Neuronal stem cell (in vitro differentiated cells): ENCODE measurements at regions not wholly inside any gene's neighbourhood (a gene's known extent, or its start where the extent isn't known, plus 50 kb on each side); places are given as distances from the start of the nearest gene placed in this dataset.
"Not testable (repeated sequence)": the region's sequence is repeated elsewhere in the genome, so short reads cannot be mapped to it uniquely, and the experiment has no call there.

ENCODE experiments used
- DNase-seq: peaks from one replicate; pipeline ENCODE4 v3.0.0-alpha.2; 2013; ENCODE audit warnings: low spot score
- H2AFZ ChIP-seq: one replicate; pipeline ENCODE4 v1.6.1; 2013; ENCODE audit warnings: mild to moderate bottlenecking, low read length, inconsistent platforms
- H2AK5ac ChIP-seq: 2 replicates; pipeline ENCODE4 v1.6.1; 2013; ENCODE audit warnings: low read depth, mild to moderate bottlenecking, inconsistent platforms, low read length, moderate library complexity, mixed read lengths
- H2BK120ac ChIP-seq: 2 replicates; pipeline ENCODE4 v1.6.1; 2013; ENCODE audit warnings: low read depth, mild to moderate bottlenecking, inconsistent platforms, low read length, moderate library complexity, mixed read lengths
- H2BK12ac ChIP-seq: one replicate; pipeline ENCODE4 v1.6.1; 2013; ENCODE audit warnings: low read length, inconsistent platforms
- H2BK15ac ChIP-seq: 2 replicates; pipeline ENCODE4 v1.6.1; 2013; ENCODE audit warnings: mild to moderate bottlenecking, low read length, inconsistent platforms, mixed read lengths
- H2BK5ac ChIP-seq: one replicate; pipeline ENCODE4 v1.6.1; 2013; ENCODE audit warnings: inconsistent platforms, mild to moderate bottlenecking, low read length, moderate library complexity
- H3K14ac ChIP-seq: one replicate; pipeline ENCODE4 v1.6.1; 2013; ENCODE audit warnings: low read length, inconsistent platforms
- H3K18ac ChIP-seq: 2 replicates; pipeline ENCODE4 v1.6.1; 2013; ENCODE audit warnings: low read length, inconsistent platforms
- H3K23ac ChIP-seq: 2 replicates; pipeline ENCODE4 v1.6.1; 2013; ENCODE audit warnings: low read depth, mild to moderate bottlenecking, mixed read lengths, low read length, inconsistent platforms; ENCODE audit not compliant: poor library complexity
- H3K27ac ChIP-seq: replicated peaks from 3 replicates; pipeline ENCODE4 v1.5.1; 2013; ENCODE audit warnings: low read length, inconsistent platforms
- H3K27me3 ChIP-seq, 3 experiments: 2 replicates each; pipeline ENCODE4 v1.6.1; 2013; ENCODE audit warnings: low read length in 3 of 3, mild to moderate bottlenecking in 2 of 3, inconsistent platforms in 1 of 3, low read depth in 1 of 3, mixed read lengths in 1 of 3, moderate library complexity in 1 of 3; ENCODE audit not compliant: control insufficient read depth in 3 of 3, insufficient read depth in 3 of 3
- H3K36me3 ChIP-seq, 2 donors: replicated peaks in 1 of 2; 2 replicates each; pipeline ENCODE4 v1.6.1; 2013; ENCODE audit warnings: low read length in 2 of 2; ENCODE audit not compliant: control insufficient read depth in 2 of 2, insufficient read depth in 2 of 2
- H3K4ac ChIP-seq: 2 replicates; pipeline ENCODE4 v1.6.1; 2013; ENCODE audit warnings: inconsistent platforms, mild to moderate bottlenecking, low read length, moderate library complexity
- H3K4me1 ChIP-seq, 2 donors: 1 replicate in 1 of 2; 2 replicates in 1 of 2; pipeline ENCODE4 v1.6.1; 2013; ENCODE audit warnings: low read length in 2 of 2, low read depth in 1 of 2; ENCODE audit not compliant: control insufficient read depth in 2 of 2, insufficient read depth in 1 of 2
- H3K4me2 ChIP-seq: one replicate; pipeline ENCODE4 v1.6.1; 2013; ENCODE audit warnings: mild to moderate bottlenecking, low read length, inconsistent platforms; ENCODE audit not compliant: insufficient read depth, poor library complexity, severe bottlenecking
- H3K4me3 ChIP-seq, 2 donors: 2 replicates each; pipeline ENCODE4 v1.5.1; 2013; ENCODE audit warnings: low read length in 2 of 2, mild to moderate bottlenecking in 2 of 2, inconsistent platforms in 1 of 2, moderate library complexity in 1 of 2
- H3K79me1 ChIP-seq: one replicate; pipeline ENCODE4 v1.6.1; 2013; ENCODE audit warnings: low read depth, mild to moderate bottlenecking, inconsistent platforms, low read length, moderate library complexity
- H3K9ac ChIP-seq: one replicate; pipeline ENCODE4 v1.6.1; 2013; ENCODE audit warnings: mild to moderate bottlenecking, low read depth, low read length, inconsistent platforms; ENCODE audit not compliant: poor library complexity
- H3K9me3 ChIP-seq, 2 donors: replicated peaks in 1 of 2; 2 replicates each; pipeline versions ENCODE3 to v1.6.1; 2013; ENCODE audit warnings: low read length in 2 of 2, mild to moderate bottlenecking in 2 of 2, inconsistent platforms in 1 of 2, low read depth in 1 of 2, mixed read lengths in 1 of 2, moderate library complexity in 1 of 2; ENCODE audit not compliant: control insufficient read depth in 2 of 2, insufficient read depth in 1 of 2
- H4K8ac ChIP-seq: one replicate; pipeline ENCODE4 v1.6.1; 2013; ENCODE audit warnings: low read depth, mild to moderate bottlenecking, inconsistent platforms, low read length, moderate library complexity
- H4K91ac ChIP-seq: one replicate; pipeline ENCODE4 v1.6.1; 2013; ENCODE audit warnings: low read length, low read depth, mild to moderate bottlenecking, inconsistent platforms; ENCODE audit not compliant: poor library complexity
- WGBS, 2 donors: extraction: QIAGEN DNeasy Blood & Tissue Kit; methylation state at CpG; one replicate each; pipeline ENCODE4 v1.1.7; 2013; ENCODE audit warnings: missing lambda C conversion rate in 2 of 2, mixed read lengths in 1 of 2; ENCODE audit not compliant: insufficient read length in 2 of 2, insufficient replicate concordance in 1 of 2; ENCODE audit errors: extremely low coverage in 2 of 2; 5-methylcytosine and 5-hydroxymethylcytosine counted together

GRCh38 chr9:33734247-33734940, 61.0 kb upstream of the PRSS3 start:
- not testable (repeated sequence) for H3K36me3 ChIP-seq, H3K9me3 ChIP-seq, H2BK12ac ChIP-seq, H3K27me3 ChIP-seq, H2BK5ac ChIP-seq, H3K14ac ChIP-seq, H2BK120ac ChIP-seq, H3K4me2 ChIP-seq, H3K18ac ChIP-seq, H2AFZ ChIP-seq, H2BK15ac ChIP-seq, DNase-seq, H2AK5ac ChIP-seq, H4K8ac ChIP-seq, H3K79me1 ChIP-seq, H3K4me3 ChIP-seq, H4K91ac ChIP-seq, H3K27ac ChIP-seq, H3K23ac ChIP-seq, H3K4me1 ChIP-seq, H3K4ac ChIP-seq
- no CpG with 5 or more reads among the region's 5 CpGs for WGBS, 2 donors
- peak overlapping the region; percentile 70 for H3K9ac ChIP-seq

- not testable (repeated sequence) for H3K23ac ChIP-seq, H3K18ac ChIP-seq, H2BK12ac ChIP-seq, H4K91ac ChIP-seq, DNase-seq, H3K4me2 ChIP-seq, H2AFZ ChIP-seq, H2AK5ac ChIP-seq, H2BK15ac ChIP-seq, H3K4me1 ChIP-seq, H3K9me3 ChIP-seq, H3K36me3 ChIP-seq, H3K4ac ChIP-seq, H3K14ac ChIP-seq, H3K27ac ChIP-seq, H3K79me1 ChIP-seq, H3K4me3 ChIP-seq, H4K8ac ChIP-seq, H2BK120ac ChIP-seq, H3K27me3 ChIP-seq, H2BK5ac ChIP-seq
- peak overlapping the region; percentile 70 for H3K9ac ChIP-seq
- no CpG with 5 or more reads among the region's 6 CpGs for WGBS, 2 donors
These were observed 60.2 kb upstream of the PRSS3 start for GRCh38 chr9:33734941-33735835.

GRCh38 chr9:33737811-33738606, 57.4 kb upstream of the PRSS3 start:
- Histone ChIP-seq H4K91ac (no peak overlapping the region), H3K4me2 (no peak overlapping the region), H4K8ac (no peak overlapping the region), H2BK120ac (no peak overlapping the region), H2BK15ac (no peak overlapping the region), H3K27me3 (no peaks in the 10 kb centered on the region), H3K4me1 (no peaks in the 10 kb centered on the region), H3K18ac (no peak overlapping the region), H2BK5ac (no peak overlapping the region), H3K4me3 (no peak overlapping the region), H3K36me3 (no peaks in the 10 kb centered on the region), H3K14ac (no peak overlapping the region), H3K23ac (no peak overlapping the region), H3K9me3 (no peaks in the 10 kb centered on the region), H2AK5ac (no peak overlapping the region), H3K4ac (no peak overlapping the region), H2AFZ (peak overlapping the region; percentile 81), H3K27ac (no peak overlapping the region), H2BK12ac (no peak overlapping the region), H3K9ac (no peak overlapping the region), H3K79me1 (no peaks in the 10 kb centered on the region)
- DNase-seq = peak; percentile 12
- WGBS, 2 donors = no CpG with 5 or more reads among the region's 5 CpGs

- Histone ChIP-seq H2AFZ (no peak overlapping the region), H3K4ac (no peak overlapping the region), H3K4me2 (no peak overlapping the region), H2BK5ac (no peak overlapping the region), H2BK12ac (no peak overlapping the region), H2BK120ac (no peak overlapping the region), H3K9me3 (no peaks in the 10 kb centered on the region), H2BK15ac (no peak overlapping the region), H4K8ac (no peak overlapping the region), H3K9ac (no peak overlapping the region), H2AK5ac (no peak overlapping the region), H3K14ac (no peak overlapping the region), H3K18ac (no peak overlapping the region), H3K79me1 (no peaks in the 10 kb centered on the region), H3K4me1 (no peaks in the 10 kb centered on the region), H3K36me3 (no peaks in the 10 kb centered on the region), H3K23ac (no peak overlapping the region), H3K27ac (no peak overlapping the region), H3K4me3 (no peak overlapping the region), H3K27me3 (no peaks in the 10 kb centered on the region), H4K91ac (no peak overlapping the region)
- DNase-seq = no peak
These were observed 56.0 kb upstream of the PRSS3 start for GRCh38 chr9:33739398-33739797.
